Mammary epithelial cell (primary cell): ENCODE measurements at regions not wholly inside any gene's neighbourhood (a gene's known extent, or its start where the extent isn't known, plus 50 kb on each side); places are given as distances from the start of the nearest gene placed in this dataset.

Source experiments
- CTCF ChIP-seq, 2 donors: IDR thresholded peaks in 1 of 2; conservative IDR thresholded peaks in 1 of 2; 2 replicates each; pipeline ENCODE4 v1.5.1; 2011 to 2012; ENCODE audit warnings: inconsistent platforms in 2 of 2, low read length in 2 of 2, mild to moderate bottlenecking in 2 of 2, control low read depth in 1 of 2, low read depth in 1 of 2; ENCODE audit not compliant: insufficient read depth in 1 of 2; ENCODE audit errors: extremely low read depth in 1 of 2
- EZH2 ChIP-seq: IDR thresholded peaks from 2 replicates; pipeline ENCODE4 v1.6.1; 2012; ENCODE audit warnings: low read length, inconsistent platforms, borderline replicate concordance

- TF ChIP-seq CTCF (conservative IDR thresholded peaks at IDR 0.05 in 1 of 2, IDR thresholded peaks at IDR 0.05 in 1 of 2; ENCODE audit: extremely low read depth in 1 of 2, insufficient read depth in 1 of 2, low read depth in 1 of 2, low read length in 2 of 2) (no peak), EZH2 (no peak)
Measured at GRCh38 chr6:22008248-22008836, 288.5 kb downstream of the PRL start.
